ENCODE measurements at regions not wholly inside any gene's neighbourhood (a gene's known extent, or its start where the extent isn't known, plus 50 kb on each side); places are given as distances from the start of the nearest gene placed in this dataset.

- TF ChIP-seq GATA2 (IDR thresholded peaks at IDR 0.05; ENCODE audit: low read depth, low read length) (no peak), GATA3 (IDR thresholded peaks at IDR 0.05; ENCODE audit: low read depth, low read length) (no peak)
Measured at GRCh38 chr17:34714475-34715410, 135.4 kb downstream of the TMEM132E start.

All from SH-SY5Y (cell line).